Esophagus muscularis mucosa (tissue), 4 donors: ENCODE measurements at regions not wholly inside any gene's neighbourhood (a gene's known extent, or its start where the extent isn't known, plus 50 kb on each side); places are given as distances from the start of the nearest gene placed in this dataset.

Source experiments
- DNase-seq: peaks from one replicate; pipeline ENCODE4 v3.0.0-alpha.2; 2017; ENCODE audit errors: extremely low spot score
- H3K27ac ChIP-seq, 4 donors: fragments of 200-600 bp; sonication (generic); replicated peaks in 1 of 4; 1 replicate in 3 of 4; 2 replicates in 1 of 4; pipeline ENCODE4 v1.5.1; 2016 to 2019; ENCODE audit warnings: mild to moderate bottlenecking in 1 of 4
- H3K27me3 ChIP-seq, 4 donors: fragments of 200-600 bp; sonication (generic); one replicate each; pipeline versions ENCODE4 v1.5.1 to v1.6.0; 2016 to 2019
- H3K36me3 ChIP-seq, 4 donors: fragments of 200-600 bp; sonication (generic); one replicate each; pipeline ENCODE4 v1.5.1; 2016 to 2019
- H3K4me1 ChIP-seq, 4 donors: fragments of 200-600 bp; sonication (generic); one replicate each; pipeline ENCODE4 v1.5.1; 2016 to 2019
- H3K4me3 ChIP-seq, 4 donors: fragments of 200-600 bp; sonication (generic); 1 replicate in 2 of 4; 2 replicates in 2 of 4; pipeline ENCODE4 v1.5.1; 2016 to 2019; ENCODE audit warnings: mild to moderate bottlenecking in 4 of 4, moderate library complexity in 1 of 4
- H3K9me3 ChIP-seq, 4 donors: fragments of 200-600 bp; sonication (generic); 1 replicate in 3 of 4; 2 replicates in 1 of 4; pipeline ENCODE4 v1.5.1; 2016 to 2019
- EP300 ChIP-seq: sonication (generic); formaldehyde crosslinking; IDR thresholded peaks from one replicate; pipeline ENCODE4 v1.6.1; 2017; ENCODE audit warnings: antibody characterized with exemption
- POLR2A ChIP-seq: fragments of 450-650 bp; IDR thresholded peaks from one replicate; pipeline ENCODE4 v1.6.1; 2017; ENCODE audit warnings: antibody characterized with exemption, moderate library complexity, mild to moderate bottlenecking, low read depth
- POLR2AphosphoS5 ChIP-seq, 2 donors: sonication (generic); formaldehyde crosslinking; IDR thresholded peaks; one replicate each; pipeline ENCODE4 v1.6.1; 2017; ENCODE audit warnings: antibody characterized with exemption in 2 of 2
- WGBS: methylation state at CpG from one replicate; pipeline ENCODE4 v1.1.5; 2018; 5-methylcytosine and 5-hydroxymethylcytosine counted together
- intact Hi-C: fragments of 100-400 bp; cut with DNase I; formaldehyde crosslinking; loops from one replicate; pipeline ENCODE4 v1.15.1; 2023
- TF ChIP-seq, protein P1 (sequence below), 3 experiments: fragments of 200-600 bp in 2 of 3; fragments of 450-650 bp in 1 of 3; sonication (generic) in 2 of 3; IDR thresholded peaks; one replicate each; pipeline ENCODE4 v1.5.1; 2017 to 2019; ENCODE audit warnings: antibody characterized with exemption in 3 of 3, mild to moderate bottlenecking in 2 of 3, moderate library complexity in 1 of 3

GRCh38 chr2:34306745-34307144 lies 707.6 kb upstream of the FAM98A start:
- Histone ChIP-seq H3K9me3 (no peaks in the 10 kb centered on the region), H3K27ac (no peak overlapping the region), H3K27me3 (no peaks in the 10 kb centered on the region), H3K4me3 (no peak overlapping the region), H3K36me3 (no peaks in the 10 kb centered on the region), H3K4me1 (no peaks in the 10 kb centered on the region)
- no peak for DNase-seq
- TF ChIP-seq POLR2AphosphoS5 (IDR thresholded peaks at IDR 0.05) (no peak), POLR2A (no peak), EP300 (no peak)
- TF ChIP-seq, protein P1, sequence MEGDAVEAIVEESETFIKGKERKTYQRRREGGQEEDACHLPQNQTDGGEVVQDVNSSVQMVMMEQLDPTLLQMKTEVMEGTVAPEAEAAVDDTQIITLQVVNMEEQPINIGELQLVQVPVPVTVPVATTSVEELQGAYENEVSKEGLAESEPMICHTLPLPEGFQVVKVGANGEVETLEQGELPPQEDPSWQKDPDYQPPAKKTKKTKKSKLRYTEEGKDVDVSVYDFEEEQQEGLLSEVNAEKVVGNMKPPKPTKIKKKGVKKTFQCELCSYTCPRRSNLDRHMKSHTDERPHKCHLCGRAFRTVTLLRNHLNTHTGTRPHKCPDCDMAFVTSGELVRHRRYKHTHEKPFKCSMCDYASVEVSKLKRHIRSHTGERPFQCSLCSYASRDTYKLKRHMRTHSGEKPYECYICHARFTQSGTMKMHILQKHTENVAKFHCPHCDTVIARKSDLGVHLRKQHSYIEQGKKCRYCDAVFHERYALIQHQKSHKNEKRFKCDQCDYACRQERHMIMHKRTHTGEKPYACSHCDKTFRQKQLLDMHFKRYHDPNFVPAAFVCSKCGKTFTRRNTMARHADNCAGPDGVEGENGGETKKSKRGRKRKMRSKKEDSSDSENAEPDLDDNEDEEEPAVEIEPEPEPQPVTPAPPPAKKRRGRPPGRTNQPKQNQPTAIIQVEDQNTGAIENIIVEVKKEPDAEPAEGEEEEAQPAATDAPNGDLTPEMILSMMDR (IDR thresholded peaks at IDR 0.05): no peak
- intact Hi-C loops: no loop called here

- no peaks in the 10 kb centered on the region for H3K4me1 ChIP-seq
- TF ChIP-seq POLR2A (no peak), EP300 (no peak), POLR2AphosphoS5 (IDR thresholded peaks at IDR 0.05) (no peak)
- TF ChIP-seq, protein P1 (IDR thresholded peaks at IDR 0.05): no peak
- H3K9me3 ChIP-seq: no peaks in the 10 kb centered on the region
- H3K27ac ChIP-seq: no peak overlapping the region
- no peaks in the 10 kb centered on the region for H3K36me3 ChIP-seq
- DNase-seq: no peak
- intact Hi-C loops: no loop called here
- no peaks in the 10 kb centered on the region for H3K27me3 ChIP-seq
- 75% methylated on average over 3 of the region's 3 CpGs for WGBS
- no peak overlapping the region for H3K4me3 ChIP-seq
Observed at GRCh38 chr2:34305587-34305986, 706.5 kb upstream of the FAM98A start.

- Histone ChIP-seq H3K27ac (no peak overlapping the region), H3K4me3 (no peak overlapping the region), H3K9me3 (no peaks in the 10 kb centered on the region), H3K27me3 (no peaks in the 10 kb centered on the region), H3K4me1 (no peaks in the 10 kb centered on the region), H3K36me3 (no peaks in the 10 kb centered on the region)
- intact Hi-C loops: no loop called here
- TF ChIP-seq, protein P1 (IDR thresholded peaks at IDR 0.05): no peak
- TF ChIP-seq EP300 (no peak), POLR2A (no peak), POLR2AphosphoS5 (IDR thresholded peaks at IDR 0.05) (no peak)
- WGBS: 76% methylated on average over 4 of the region's 4 CpGs
- no peak for DNase-seq
Observed at GRCh38 chr2:34294961-34295360, 695.9 kb upstream of the FAM98A start.

- H3K4me1 ChIP-seq: no peaks in the 10 kb centered on the region
- DNase-seq: no peak
- no peak overlapping the region for H3K4me3 ChIP-seq
- no peaks in the 10 kb centered on the region for H3K27me3 ChIP-seq
- H3K9me3 ChIP-seq: no peaks in the 10 kb centered on the region
- intact Hi-C loops: no loop called here
- TF ChIP-seq EP300 (no peak), POLR2AphosphoS5 (IDR thresholded peaks at IDR 0.05) (no peak), POLR2A (no peak)
- TF ChIP-seq, protein P1 (IDR thresholded peaks at IDR 0.05): no peak
- H3K27ac ChIP-seq: no peak overlapping the region
- WGBS: 83% methylated on average over 1 of the region's 1 CpG
- H3K36me3 ChIP-seq: no peaks in the 10 kb centered on the region
Observed at GRCh38 chr2:34291076-34291475, 692.0 kb upstream of the FAM98A start.

DNA sequence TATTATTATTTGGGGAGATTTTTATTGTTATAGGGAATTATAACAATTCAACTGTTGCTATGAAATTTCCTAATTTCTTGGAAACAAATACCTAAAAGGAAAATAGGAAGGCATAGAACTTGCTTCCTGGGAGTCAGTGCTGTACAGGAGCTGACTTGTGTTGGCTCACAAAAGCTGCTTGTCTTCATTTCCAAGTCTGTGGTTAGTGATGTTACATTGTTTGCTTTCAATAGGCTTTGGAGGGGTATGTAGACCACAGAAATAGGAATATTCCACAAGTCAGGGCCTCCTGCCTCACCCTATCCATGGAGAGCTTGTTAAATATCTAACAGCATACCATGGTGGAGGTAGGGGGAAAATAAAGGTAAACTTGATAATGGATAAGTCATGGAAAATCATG lies 688.9 kb upstream of the FAM98A start:
- DNase-seq: no peak
- intact Hi-C loops: no loop called here
- Histone ChIP-seq H3K27me3 (no peaks in the 10 kb centered on the region), H3K9me3 (no peaks in the 10 kb centered on the region), H3K27ac (no peak overlapping the region), H3K36me3 (no peaks in the 10 kb centered on the region), H3K4me1 (no peaks in the 10 kb centered on the region), H3K4me3 (no peak overlapping the region)
- no peak for TF ChIP-seq POLR2AphosphoS5 (IDR thresholded peaks at IDR 0.05)
- TF ChIP-seq, protein P1 (IDR thresholded peaks at IDR 0.05): no peak
- no peak for TF ChIP-seq EP300
- no peak for TF ChIP-seq POLR2A
